ENCODE measurements at regions not wholly inside any gene's neighbourhood (a gene's known extent, or its start where the extent isn't known, plus 50 kb on each side); places are given as distances from the start of the nearest gene placed in this dataset.

DNA sequence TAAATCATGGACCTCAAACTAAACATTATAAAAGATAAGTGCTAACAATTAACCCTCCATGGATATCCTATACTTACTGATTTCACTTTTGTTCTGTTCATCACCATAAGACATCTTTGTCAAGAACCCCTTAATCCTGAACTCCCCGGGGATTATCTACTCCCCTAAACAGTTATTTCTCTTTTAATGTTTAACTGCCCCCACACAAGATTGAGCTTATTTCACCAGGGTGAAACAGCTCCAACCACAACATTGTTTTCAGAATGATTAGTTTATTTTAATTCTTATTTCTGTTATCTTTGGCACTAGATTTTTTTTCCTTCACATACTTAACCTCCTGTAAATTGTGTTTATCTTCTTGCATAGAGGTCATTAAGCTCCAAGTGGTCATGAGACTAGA lies 103.2 kb upstream of the HCN1 start:
- H3K27me3 Mint-ChIP-seq (ENCODE audit: low read depth, unreplicated experiment), result no peaks in the 10 kb centered on the region
- H3K9me3 ChIP-seq (ENCODE audit: insufficient read depth, low read depth, low read length), result peaks cover 4% of the 10 kb centered on the region
- no peaks in the 10 kb centered on the region for H3K36me3 Mint-ChIP-seq (ENCODE audit: low read depth, unreplicated experiment)

DNA sequence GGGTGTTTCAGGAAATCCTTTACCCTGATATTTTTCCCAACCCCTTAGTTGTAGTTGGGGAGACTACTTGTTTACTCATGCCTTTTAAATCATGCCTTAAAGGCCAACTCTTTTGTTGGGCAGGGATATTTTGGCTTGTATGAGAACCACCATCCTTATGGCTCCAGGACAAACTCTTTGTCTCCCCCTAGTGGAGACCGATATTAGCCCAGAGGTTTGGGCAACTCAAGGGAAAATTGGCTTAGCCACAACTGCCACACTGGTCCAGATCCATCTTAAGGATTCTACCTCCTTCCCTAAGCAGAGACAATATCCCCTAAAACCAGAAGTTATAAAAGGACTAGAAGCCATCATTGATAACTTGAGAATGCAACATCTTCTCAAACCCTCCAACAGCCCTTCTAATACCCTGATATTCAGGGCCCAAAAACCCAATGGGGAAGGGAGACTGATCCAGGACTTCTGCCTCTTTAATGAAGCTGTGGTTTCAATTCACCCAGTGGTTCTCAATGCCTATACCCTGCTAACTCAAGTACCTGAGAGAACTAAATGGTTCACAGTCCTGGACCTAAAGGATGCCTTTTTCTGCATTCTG lies 100.9 kb upstream of the HCN1 start:
- H2AFZ ChIP-seq (ENCODE audit: low read depth, low read length), result no peak overlapping the region
- TF ChIP-seq, protein P1, sequence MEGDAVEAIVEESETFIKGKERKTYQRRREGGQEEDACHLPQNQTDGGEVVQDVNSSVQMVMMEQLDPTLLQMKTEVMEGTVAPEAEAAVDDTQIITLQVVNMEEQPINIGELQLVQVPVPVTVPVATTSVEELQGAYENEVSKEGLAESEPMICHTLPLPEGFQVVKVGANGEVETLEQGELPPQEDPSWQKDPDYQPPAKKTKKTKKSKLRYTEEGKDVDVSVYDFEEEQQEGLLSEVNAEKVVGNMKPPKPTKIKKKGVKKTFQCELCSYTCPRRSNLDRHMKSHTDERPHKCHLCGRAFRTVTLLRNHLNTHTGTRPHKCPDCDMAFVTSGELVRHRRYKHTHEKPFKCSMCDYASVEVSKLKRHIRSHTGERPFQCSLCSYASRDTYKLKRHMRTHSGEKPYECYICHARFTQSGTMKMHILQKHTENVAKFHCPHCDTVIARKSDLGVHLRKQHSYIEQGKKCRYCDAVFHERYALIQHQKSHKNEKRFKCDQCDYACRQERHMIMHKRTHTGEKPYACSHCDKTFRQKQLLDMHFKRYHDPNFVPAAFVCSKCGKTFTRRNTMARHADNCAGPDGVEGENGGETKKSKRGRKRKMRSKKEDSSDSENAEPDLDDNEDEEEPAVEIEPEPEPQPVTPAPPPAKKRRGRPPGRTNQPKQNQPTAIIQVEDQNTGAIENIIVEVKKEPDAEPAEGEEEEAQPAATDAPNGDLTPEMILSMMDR (IDR thresholded peaks at IDR 0.05; ENCODE audit: insufficient read depth, low read depth, low read length), result no peak
- no peak for TF ChIP-seq EZH2 (IDR thresholded peaks at IDR 0.05; ENCODE audit: insufficient read depth, low read length)
- peaks cover 12% of the 10 kb centered on the region for H3K4me1 Mint-ChIP-seq (ENCODE audit: low read depth, unreplicated experiment)
- H3K9me3 Mint-ChIP-seq (ENCODE audit: unreplicated experiment), result no peaks in the 10 kb centered on the region
- no peaks in the 10 kb centered on the region for H3K27me3 Mint-ChIP-seq (ENCODE audit: low read depth, unreplicated experiment)
- H3K27ac ChIP-seq (ENCODE audit: low read depth, low read length), result no peak overlapping the region
- H3K27me3 ChIP-seq (ENCODE audit: insufficient read depth, low read length), result no peaks in the 10 kb centered on the region
- no peaks in the 10 kb centered on the region for H3K79me2 ChIP-seq (ENCODE audit: insufficient read depth, low read length)
- H3K36me3 ChIP-seq (ENCODE audit: insufficient read depth, low read length), result no peaks in the 10 kb centered on the region
- no peak overlapping the region for H3K27ac Mint-ChIP-seq (ENCODE audit: unreplicated experiment)
- H3K4me1 ChIP-seq (ENCODE audit: insufficient read depth, low read length), result no peaks in the 10 kb centered on the region
- no peak overlapping the region for H3K4me3 ChIP-seq (ENCODE audit: insufficient read depth, low read depth, low read length)
- H3K4me3 Mint-ChIP-seq (ENCODE audit: unreplicated experiment), result no peak overlapping the region
- no peaks in the 10 kb centered on the region for H3K36me3 Mint-ChIP-seq (ENCODE audit: low read depth, unreplicated experiment)
- peaks cover 4% of the 10 kb centered on the region for H3K9me3 ChIP-seq (ENCODE audit: insufficient read depth, low read depth, low read length)
- no peak for DNase-seq (ENCODE audit: low read depth)
- no peak overlapping the region for H3K9ac ChIP-seq (ENCODE audit: low read length)
- no peak overlapping the region for H3K4me2 ChIP-seq (ENCODE audit: low read length)
- no peaks in the 10 kb centered on the region for H4K20me1 ChIP-seq (ENCODE audit: insufficient read depth, low read length)
- FAIRE-seq, result no peak

More for the DNA sequence above, 103.2 kb upstream of the HCN1 start:
- Mint-ChIP-seq H3K27ac (ENCODE audit: unreplicated experiment) (no peak overlapping the region), H3K9me3 (ENCODE audit: unreplicated experiment) (no peaks in the 10 kb centered on the region), H3K4me3 (ENCODE audit: unreplicated experiment) (no peak overlapping the region), H3K4me1 (ENCODE audit: low read depth, unreplicated experiment) (peaks cover 1% of the 10 kb centered on the region)
- Histone ChIP-seq H3K27ac (ENCODE audit: low read depth, low read length) (no peak overlapping the region), H3K4me1 (ENCODE audit: insufficient read depth, low read length) (no peaks in the 10 kb centered on the region), H4K20me1 (ENCODE audit: insufficient read depth, low read length) (no peaks in the 10 kb centered on the region), H3K36me3 (ENCODE audit: insufficient read depth, low read length) (no peaks in the 10 kb centered on the region), H3K27me3 (ENCODE audit: insufficient read depth, low read length) (no peaks in the 10 kb centered on the region), H2AFZ (ENCODE audit: low read depth, low read length) (no peak overlapping the region), H3K79me2 (ENCODE audit: insufficient read depth, low read length) (no peaks in the 10 kb centered on the region), H3K4me3 (ENCODE audit: insufficient read depth, low read depth, low read length) (no peak overlapping the region), H3K9ac (ENCODE audit: low read length) (no peak overlapping the region), H3K4me2 (ENCODE audit: low read length) (no peak overlapping the region)
- FAIRE-seq (no peak), DNase-seq (ENCODE audit: low read depth) (no peak)
- TF ChIP-seq, protein P1 (IDR thresholded peaks at IDR 0.05; ENCODE audit: insufficient read depth, low read depth, low read length), result no peak
- no peak for TF ChIP-seq EZH2 (IDR thresholded peaks at IDR 0.05; ENCODE audit: insufficient read depth, low read length)

DNA sequence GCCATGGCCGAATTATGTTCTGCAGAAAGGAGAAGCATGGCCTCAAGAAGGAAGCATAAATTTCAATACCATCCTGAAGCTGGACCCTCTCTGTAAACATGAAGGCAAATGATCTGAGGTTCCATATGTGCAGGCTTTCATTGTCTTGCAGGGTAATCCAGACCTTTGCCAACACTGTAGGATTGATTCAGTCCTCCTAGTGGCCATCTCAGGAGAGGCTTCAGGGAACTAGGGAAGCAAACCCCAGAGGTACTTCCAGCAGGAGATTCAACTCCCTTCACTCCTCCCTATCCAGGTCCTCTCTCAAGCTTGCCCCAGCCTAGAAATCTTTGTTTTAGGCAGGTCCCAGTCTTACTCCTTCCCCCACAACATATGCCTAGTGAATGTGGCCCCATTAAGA lies 99.3 kb upstream of the HCN1 start:
- Histone ChIP-seq H3K4me3 (ENCODE audit: insufficient read depth, low read depth, low read length) (no peak overlapping the region), H3K4me1 (ENCODE audit: insufficient read depth, low read length) (no peaks in the 10 kb centered on the region), H3K36me3 (ENCODE audit: insufficient read depth, low read length) (no peaks in the 10 kb centered on the region), H3K9ac (ENCODE audit: low read length) (no peak overlapping the region), H3K79me2 (ENCODE audit: insufficient read depth, low read length) (no peaks in the 10 kb centered on the region), H2AFZ (ENCODE audit: low read depth, low read length) (no peak overlapping the region), H3K4me2 (ENCODE audit: low read length) (no peak overlapping the region), H3K9me3 (ENCODE audit: insufficient read depth, low read depth, low read length) (peaks cover 4% of the 10 kb centered on the region), H3K27ac (ENCODE audit: low read depth, low read length) (no peak overlapping the region), H4K20me1 (ENCODE audit: insufficient read depth, low read length) (no peaks in the 10 kb centered on the region), H3K27me3 (ENCODE audit: insufficient read depth, low read length) (no peaks in the 10 kb centered on the region)
- Mint-ChIP-seq H3K4me1 (ENCODE audit: low read depth, unreplicated experiment) (peaks cover 12% of the 10 kb centered on the region), H3K27me3 (ENCODE audit: low read depth, unreplicated experiment) (no peaks in the 10 kb centered on the region), H3K4me3 (ENCODE audit: unreplicated experiment) (no peak overlapping the region), H3K9me3 (ENCODE audit: unreplicated experiment) (peaks cover 3% of the 10 kb centered on the region), H3K36me3 (ENCODE audit: low read depth, unreplicated experiment) (no peaks in the 10 kb centered on the region), H3K27ac (ENCODE audit: unreplicated experiment) (no peak overlapping the region)
- TF ChIP-seq, protein P1 (IDR thresholded peaks at IDR 0.05; ENCODE audit: insufficient read depth, low read depth, low read length), result no peak
- TF ChIP-seq EZH2 (IDR thresholded peaks at IDR 0.05; ENCODE audit: insufficient read depth, low read length), result no peak
- FAIRE-seq (no peak), DNase-seq (ENCODE audit: low read depth) (no peak)

All from astrocyte (in vitro differentiated cells and primary cell).